ENCODE measurements at regions not wholly inside any gene's neighbourhood (a gene's known extent, or its start where the extent isn't known, plus 50 kb on each side); places are given as distances from the start of the nearest gene placed in this dataset.

- H3K9me2 ChIP-seq (ENCODE audit: insufficient read depth) = no peaks in the 10 kb centered on the region
- no peak overlapping the region for H3K27ac ChIP-seq (ENCODE audit: low read depth, low read length)
- H3K9me3 ChIP-seq (ENCODE audit: control insufficient read depth in 1 of 2, insufficient read depth in 1 of 2, low read depth in 1 of 2, low read length in 2 of 2) = peaks cover 0 to 8% of the 10 kb centered on the region in 2 experiments; a peak in 1 of 4 replicates
- H3K9ac ChIP-seq (ENCODE audit: low read length) = no peak overlapping the region
- H3K27me3 ChIP-seq (ENCODE audit: insufficient read depth, low read length) = no peaks in the 10 kb centered on the region
- H3K4me3 ChIP-seq (replicated peaks in 1 of 2; ENCODE audit: low read depth in 1 of 2, low read length in 2 of 2) = no peak overlapping the region
- H2AFZ ChIP-seq (ENCODE audit: low read depth, low read length, poor library complexity, severe bottlenecking) = no peak overlapping the region
- H3K79me2 ChIP-seq (ENCODE audit: insufficient read depth, low read length) = no peaks in the 10 kb centered on the region
- DNase-seq (ENCODE audit: low read depth, low spot score) (no peak), ATAC-seq (no peak)
- no peaks in the 10 kb centered on the region for H3K36me3 ChIP-seq (ENCODE audit: control insufficient read depth in 1 of 2, insufficient read depth in 2 of 2, low read length in 2 of 2)
- ChIA-PET CTCF (no interaction called here), RAD21 (ENCODE audit: low non-redundant PET in 1 of 2, low total read pairs in 2 of 2, uncharacterized antibody in 2 of 2, unreplicated experiment in 2 of 2) (no interaction called here), POLR2A (no interaction called here)
- H3K4me1 ChIP-seq (ENCODE audit: control insufficient read depth in 1 of 2, insufficient read depth in 2 of 2, low read length in 2 of 2) = no peaks in the 10 kb centered on the region
- no TSS peak for BruUV-seq (replicated peaks)
- intact Hi-C loops (cut with micrococcal nuclease) = no loop called here
- no peak overlapping the region for H3K4me2 ChIP-seq (ENCODE audit: low read length)
- no peaks in the 10 kb centered on the region for H4K20me1 ChIP-seq (ENCODE audit: insufficient read depth)
- no peak for TF ChIP-seq ATF3 (IDR thresholded peaks at IDR 0.05)
- no peak for TF ChIP-seq CEBPB (IDR thresholded peaks at IDR 0.05; ENCODE audit: low read depth)
- TF ChIP-seq EZH2phosphoT487 (IDR thresholded peaks at IDR 0.05; ENCODE audit: borderline replicate concordance) = no peak
- no peak for TF ChIP-seq ZNF274 (IDR thresholded peaks at IDR 0.05; ENCODE audit: low read depth, low read length)
- TF ChIP-seq ZFX (IDR thresholded peaks at IDR 0.05) = no peak
- TF ChIP-seq TCF7L2 (IDR thresholded peaks at IDR 0.05; ENCODE audit: borderline replicate concordance, extremely low read depth, insufficient read depth, insufficient read length) = no peak
- TF ChIP-seq EZH2 (IDR thresholded peaks at IDR 0.05) = no peak
- no peak for TF ChIP-seq SIN3A (IDR thresholded peaks at IDR 0.05; ENCODE audit: low read depth)
- TF ChIP-seq CTCF (IDR thresholded peaks at IDR 0.05 in 2 of 3, conservative IDR thresholded peaks at IDR 0.05 in 1 of 3; ENCODE audit: borderline replicate concordance in 1 of 3, insufficient read depth in 1 of 3, low read depth in 2 of 3, low read length in 2 of 3) = no peak
- no peak for TF ChIP-seq POLR2A (IDR thresholded peaks at IDR 0.05; ENCODE audit: borderline replicate concordance, extremely low read depth, insufficient read depth, insufficient read length)
- no peak for TF ChIP-seq MAX (IDR thresholded peaks at IDR 0.05)
- TF ChIP-seq ZBTB33 (IDR thresholded peaks at IDR 0.05; ENCODE audit: extremely low read depth, insufficient replicate concordance, low read length) = no peak
- TF ChIP-seq POLR2AphosphoS5 (IDR thresholded peaks at IDR 0.05; ENCODE audit: low read depth, low read length) = no peak
- TF ChIP-seq FOSL1 (IDR thresholded peaks at IDR 0.05; ENCODE audit: low read depth) = no peak
- TF ChIP-seq EGR1 (IDR thresholded peaks at IDR 0.05; ENCODE audit: low read depth) = no peak
- TF ChIP-seq RAD21 (IDR thresholded peaks at IDR 0.05; ENCODE audit: low read depth) = no peak
- TF ChIP-seq REST (IDR thresholded peaks at IDR 0.05; ENCODE audit: low read depth) = no peak
- TF ChIP-seq CBX3 (IDR thresholded peaks at IDR 0.05; ENCODE audit: low read depth) = no peak
These were observed 483.8 kb downstream of the NOVA1 start for GRCh38 chr14:26113911-26114640.

Data from HCT116 (cell line).